HS-27A (cell line): ENCODE measurements at regions not wholly inside any gene's neighbourhood (a gene's known extent, or its start where the extent isn't known, plus 50 kb on each side); places are given as distances from the start of the nearest gene placed in this dataset.
"Not testable (repeated sequence)": the region's sequence is repeated elsewhere in the genome, so short reads cannot be mapped to it uniquely, and the experiment has no call there.

Experiments
- DNase-seq: peaks from one replicate; pipeline ENCODE4 v3.0.0-alpha.2; 2012; ENCODE audit warnings: low read depth, missing footprints

GRCh38 chr2:7599462-7600258 lies 682.4 kb downstream of the RNF144A start:
- DNase-seq = no peak

DNA sequence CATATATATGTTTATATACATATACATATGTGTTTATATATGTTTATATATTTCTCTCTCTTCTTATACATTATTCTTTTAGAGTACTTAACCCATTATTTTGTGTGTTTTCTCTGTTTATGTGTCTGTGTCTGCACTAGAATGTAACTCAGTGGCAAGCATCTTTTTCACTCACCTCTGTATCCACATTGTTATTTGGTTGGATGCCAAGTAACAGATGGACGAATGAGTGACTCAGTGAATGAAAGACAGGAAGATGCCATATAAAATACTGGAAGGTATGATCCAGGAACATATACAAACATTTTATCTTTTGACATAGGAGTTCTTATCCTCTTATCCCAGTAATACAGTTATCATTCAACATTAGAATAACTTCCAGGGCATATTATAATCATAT lies 684.8 kb downstream of the RNF144A start:
- no peak for DNase-seq

DNA sequence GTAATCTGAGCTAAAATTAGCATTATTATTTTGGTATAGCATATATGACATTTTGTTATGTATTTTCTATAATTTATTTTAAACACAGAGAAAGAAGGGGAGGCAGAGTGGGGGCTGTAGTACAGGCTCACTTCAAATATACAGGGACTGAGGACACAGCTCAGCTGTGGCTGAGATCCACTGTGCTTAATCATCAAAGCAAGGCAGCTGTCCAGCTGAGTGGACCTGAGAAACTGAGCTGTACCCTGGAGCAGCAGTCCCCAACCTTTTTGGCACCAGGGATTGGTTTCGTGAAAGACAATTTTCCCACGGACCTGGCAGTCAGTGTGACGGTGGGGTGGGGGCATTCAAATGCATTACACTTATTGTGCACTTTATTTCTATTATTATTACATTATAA lies 687.2 kb downstream of the RNF144A start:
- no peak for DNase-seq

- DNase-seq = no peak
These were observed 690.4 kb downstream of the RNF144A start for GRCh38 chr2:7607441-7608173.

DNA sequence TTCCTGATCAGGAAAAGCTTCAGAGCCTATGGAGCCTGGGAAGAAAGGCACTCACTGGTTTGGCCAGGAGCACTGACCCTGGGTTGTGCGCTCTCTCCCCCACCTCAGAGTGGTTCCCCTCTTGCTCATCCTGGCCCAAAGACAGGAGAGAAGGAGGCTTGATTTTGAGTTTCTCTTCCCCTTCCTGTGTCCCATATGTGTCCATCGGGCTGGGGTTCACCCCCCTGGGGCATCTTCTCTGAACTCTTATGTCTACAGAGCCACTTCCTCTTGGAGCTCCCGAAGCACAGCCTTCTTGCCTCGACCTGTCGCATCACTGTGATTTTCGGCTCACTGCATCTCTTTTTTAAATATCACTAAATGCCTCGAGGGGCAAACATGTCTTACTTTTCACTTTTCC lies 692.3 kb downstream of the RNF144A start:
- no peak for DNase-seq

GRCh38 chr2:7609974-7610373 lies 692.8 kb downstream of the RNF144A start:
- no peak for DNase-seq

GRCh38 chr2:7611750-7612149 lies 694.5 kb downstream of the RNF144A start:
- no peak for DNase-seq

DNA sequence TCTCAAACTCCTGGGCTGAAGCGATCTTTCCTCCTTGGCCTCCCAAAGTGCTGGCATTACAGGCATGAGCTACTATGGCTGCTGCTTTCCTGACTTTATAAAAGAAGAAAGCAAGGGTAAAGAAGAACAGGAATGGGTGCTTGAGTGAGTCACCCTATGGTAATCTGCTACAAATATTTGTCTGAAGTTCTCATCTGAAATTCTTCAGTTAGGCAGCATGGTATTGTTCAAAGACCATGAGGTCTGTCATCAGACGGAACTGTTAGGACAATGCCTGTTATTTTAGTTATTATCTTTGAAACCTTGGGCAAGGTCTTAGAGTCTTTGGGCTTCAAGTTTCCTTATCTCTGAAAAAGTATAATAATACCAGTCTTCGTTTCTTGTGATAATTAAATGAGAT lies 695.8 kb downstream of the RNF144A start:
- DNase-seq = no peak

GRCh38 chr2:7613831-7614230 lies 696.6 kb downstream of the RNF144A start:
- DNase-seq = no peak

DNA sequence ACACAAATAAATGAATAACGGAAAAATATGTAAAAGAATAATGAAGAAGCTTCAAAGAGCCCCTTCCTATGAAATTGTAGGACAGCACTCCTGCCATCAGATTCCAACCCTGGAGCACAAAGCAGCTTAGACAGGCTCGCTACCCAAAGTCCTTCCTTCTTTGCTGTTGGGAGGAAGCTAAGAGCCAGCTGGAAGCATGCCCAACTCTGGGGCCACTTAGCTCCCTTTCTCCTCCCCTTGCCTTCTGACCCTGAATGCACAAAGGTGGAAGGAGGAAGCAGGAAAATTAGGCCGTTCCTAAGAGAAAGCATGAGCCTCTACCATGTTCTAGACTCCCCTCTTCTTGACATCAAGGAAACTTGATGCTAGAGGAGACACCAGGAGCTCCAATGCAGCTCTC lies 700.8 kb downstream of the RNF144A start:
- no peak for DNase-seq

DNA sequence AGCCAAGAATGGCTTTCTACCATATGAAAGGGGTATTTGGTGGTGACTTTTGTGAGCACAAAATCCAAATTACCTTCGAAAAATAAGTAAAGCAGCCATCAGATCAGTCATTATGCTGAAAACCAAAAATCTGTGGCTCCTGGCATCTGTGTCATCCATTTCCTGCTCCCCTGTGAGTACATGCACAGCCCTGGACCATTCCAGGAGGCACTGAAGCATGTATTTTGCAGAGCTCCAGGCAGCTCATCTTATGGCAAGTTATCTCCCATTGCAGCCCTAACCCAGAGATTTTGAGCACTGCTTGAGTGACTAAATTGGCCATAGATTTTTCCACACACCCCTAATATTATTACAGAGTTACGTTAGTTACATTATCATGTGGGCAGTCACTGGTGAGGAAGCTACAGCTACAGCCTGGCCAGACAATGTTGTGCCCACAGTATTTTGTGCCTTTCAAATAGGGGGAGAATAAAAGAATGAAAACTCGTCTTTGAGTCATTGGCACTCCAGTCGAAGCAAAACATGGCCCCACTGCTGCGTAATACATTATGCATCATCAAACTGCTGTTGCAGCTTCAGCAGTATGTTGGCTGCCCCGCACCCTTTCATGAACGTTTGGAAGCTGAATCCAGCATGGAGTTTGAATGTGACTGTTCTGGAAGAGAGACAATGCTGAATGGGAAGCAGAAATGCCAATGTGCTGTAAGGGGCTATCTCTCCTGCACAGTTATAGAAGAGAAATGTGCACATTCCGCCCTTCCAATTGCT lies 702.2 kb downstream of the RNF144A start:
- no peak for DNase-seq

DNA sequence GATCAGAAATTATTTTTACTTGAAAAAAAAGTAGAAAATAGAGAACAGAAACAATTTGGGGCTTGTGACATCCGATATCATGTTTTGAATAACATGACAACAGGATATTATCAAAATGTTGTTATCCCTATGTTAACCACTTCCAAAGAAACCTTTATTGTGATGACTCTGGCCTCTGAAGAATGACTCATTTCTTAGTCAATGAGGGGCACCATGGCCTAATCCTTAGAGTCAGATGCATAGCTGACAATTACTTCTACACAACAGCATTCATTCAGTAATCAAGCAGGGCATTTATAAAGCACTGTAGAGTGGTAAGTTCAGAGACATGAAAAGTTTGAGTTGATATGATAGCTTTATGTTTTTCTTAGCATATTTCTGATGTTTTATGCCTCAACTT lies 703.0 kb downstream of the RNF144A start:
- DNase-seq = no peak

DNA sequence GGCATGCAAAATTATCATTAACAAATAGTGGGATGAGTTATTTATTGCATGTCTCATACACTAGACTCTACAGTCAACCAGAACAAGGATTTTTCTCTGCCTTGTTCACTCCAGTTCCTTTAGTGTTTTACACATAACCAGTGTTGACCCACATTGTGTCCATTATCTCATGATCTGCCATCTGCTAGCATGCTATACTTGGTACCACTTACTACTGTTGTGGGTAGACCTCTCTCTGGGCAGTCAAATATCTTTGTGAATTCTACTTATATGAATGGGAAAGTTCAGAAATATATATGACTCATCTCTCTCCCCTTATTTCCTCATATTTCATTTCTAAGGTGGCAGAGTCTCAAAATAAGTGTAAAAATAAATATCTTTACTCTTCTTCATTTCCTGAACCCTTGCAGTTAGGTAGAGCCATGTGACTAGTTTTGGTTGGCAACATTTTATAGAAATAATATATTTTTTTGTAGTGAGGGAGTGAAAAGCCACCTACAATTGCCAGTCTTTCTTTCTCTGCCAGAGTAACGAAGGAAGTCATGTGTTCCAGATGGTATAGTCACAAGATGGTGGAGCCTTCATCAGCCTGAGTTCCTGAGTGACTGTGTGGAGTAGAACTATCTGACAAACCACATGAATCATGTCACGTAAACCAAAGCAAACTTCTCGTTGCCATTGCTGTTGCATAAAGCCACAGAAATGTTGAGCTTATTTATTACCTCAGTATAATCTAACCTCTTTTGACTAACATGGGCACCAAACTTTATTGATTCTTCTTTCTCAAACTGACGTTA lies 704.0 kb downstream of the RNF144A start:
- DNase-seq = no peak

DNA sequence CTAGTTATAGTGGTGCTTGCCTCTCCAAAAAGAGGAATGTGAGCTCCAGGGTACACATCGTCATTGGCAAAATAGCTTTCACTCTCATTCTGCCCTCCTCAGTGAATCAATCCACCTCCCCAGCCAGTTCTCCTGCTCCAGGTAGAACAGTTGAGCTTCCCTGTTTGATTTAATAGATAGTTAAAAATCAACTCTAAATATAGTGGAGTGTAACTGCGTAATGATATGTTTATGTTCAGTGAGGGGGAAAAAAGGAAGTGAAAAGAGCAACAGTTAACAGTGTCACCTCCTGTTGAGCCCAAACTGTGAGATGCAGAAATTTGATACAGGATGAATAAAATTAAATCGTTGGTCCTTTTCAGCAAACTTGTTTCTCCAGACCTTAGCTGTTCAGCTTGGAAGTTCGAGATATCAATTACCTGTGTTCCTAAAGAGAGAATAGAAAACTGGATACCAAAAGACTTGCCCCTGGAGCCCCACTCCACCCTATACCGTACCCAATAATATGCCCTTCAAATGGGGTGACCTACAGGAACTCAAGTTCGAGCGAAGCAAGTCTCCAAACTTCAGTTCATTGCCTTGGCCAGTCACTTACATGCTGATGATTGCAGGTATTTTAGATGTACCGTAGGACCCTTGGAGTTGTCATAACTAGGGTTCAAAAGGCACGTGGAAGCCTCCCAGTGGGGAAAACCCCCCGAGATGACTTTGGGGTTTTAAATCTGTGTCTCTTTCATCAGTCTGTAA lies 708.4 kb downstream of the RNF144A start:
- DNase-seq = no peak

DNA sequence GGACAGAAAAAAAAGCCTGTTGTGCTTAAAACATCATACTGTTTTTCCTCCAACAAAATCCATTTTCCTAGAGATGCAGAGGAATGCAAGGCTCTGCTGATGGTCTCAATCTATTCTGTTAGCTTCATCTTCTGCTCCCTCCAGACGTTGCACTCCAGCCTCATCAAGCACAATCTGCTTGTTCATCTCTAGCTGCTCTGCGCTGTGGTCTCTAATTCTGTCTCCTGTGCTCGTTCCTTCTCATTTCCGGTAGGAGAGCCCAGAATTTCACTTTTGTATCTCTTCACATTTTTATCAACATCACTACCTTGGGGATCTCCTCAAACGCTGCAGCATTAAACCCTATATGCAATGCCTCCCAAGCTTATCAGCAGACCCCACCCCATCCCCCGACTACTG lies 708.9 kb downstream of the RNF144A start:
- no peak for DNase-seq

GRCh38 chr2:7627583-7627982 lies 710.4 kb downstream of the RNF144A start:
- no peak for DNase-seq

DNA sequence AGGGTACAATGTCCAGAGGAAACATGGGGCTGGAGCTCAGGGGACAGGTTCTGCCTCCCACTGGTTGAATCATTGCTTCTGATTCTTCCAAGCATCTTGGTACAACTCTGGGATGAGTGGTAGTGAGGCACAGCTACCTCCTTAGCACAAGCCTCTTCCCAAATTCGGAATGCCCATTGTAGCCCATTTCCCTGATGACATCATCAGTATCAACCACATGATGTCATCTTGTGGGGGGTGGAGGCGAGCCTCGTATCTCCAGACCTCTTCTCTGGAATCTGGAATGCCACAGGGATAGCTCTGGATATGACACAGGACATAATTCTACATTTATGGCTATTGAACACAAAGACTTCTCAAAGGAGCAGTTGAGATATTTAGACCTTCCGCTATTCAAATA lies 715.2 kb downstream of the RNF144A start:
- no peak for DNase-seq

DNA sequence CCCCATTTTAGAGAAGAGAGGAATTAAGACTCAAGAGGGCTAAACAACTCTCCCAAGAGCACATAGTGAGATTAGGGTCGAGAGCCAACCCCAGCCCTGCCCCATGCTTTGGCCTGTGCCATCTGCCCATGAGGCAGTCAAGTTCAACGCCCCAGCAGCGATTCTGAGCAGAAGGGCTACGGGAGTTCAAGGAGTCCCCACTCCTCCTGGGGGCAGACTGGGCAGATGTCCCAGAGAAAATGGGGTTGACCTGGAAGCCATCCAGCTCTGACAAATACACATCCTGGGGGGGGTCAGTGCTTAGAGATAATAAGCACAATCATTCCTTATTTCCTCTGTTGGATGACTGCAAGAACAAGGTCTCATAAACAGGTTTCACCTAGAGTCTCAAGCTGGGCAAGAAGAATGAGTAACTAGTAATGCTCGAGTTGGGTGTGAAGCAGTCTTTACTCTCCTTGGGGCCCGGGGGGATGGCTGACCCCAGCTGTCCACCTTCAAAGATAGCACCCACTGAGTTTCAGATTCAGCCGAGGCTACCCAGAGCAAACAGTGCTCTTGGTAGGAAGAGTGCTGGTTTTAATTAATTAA lies 716.4 kb downstream of the RNF144A start:
- DNase-seq = no peak

DNA sequence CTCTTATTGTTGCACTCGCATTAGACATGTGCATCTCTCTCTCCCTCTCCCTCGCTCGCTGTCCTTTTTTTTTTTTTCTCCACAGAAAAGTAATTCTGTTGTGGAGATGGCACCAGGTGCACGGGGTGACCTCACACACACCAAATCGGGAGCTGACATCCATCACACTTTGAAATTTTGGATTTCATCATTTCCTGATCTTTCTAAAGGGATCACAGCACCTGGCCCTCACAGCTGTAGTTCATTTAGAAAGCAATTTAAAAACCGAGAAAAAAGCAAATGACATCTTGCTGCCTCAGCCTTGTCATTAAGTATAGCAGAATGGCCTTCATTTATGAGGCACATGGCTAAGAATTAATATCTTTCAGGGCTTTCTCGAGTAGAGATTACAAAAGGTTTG lies 717.2 kb downstream of the RNF144A start:
- no peak for DNase-seq

- no peak for DNase-seq
These were observed 722.3 kb downstream of the RNF144A start for GRCh38 chr2:7639476-7639875.

GRCh38 chr2:7641272-7641671 lies 724.1 kb downstream of the RNF144A start:
- DNase-seq = not testable (repeated sequence)
